Activated naive CD4-positive, alpha-beta T cell treated with Interleukin-2 at 50 U/mL for 16 hours (primary cell): ENCODE measurements at regions not wholly inside any gene's neighbourhood (a gene's known extent, or its start where the extent isn't known, plus 50 kb on each side); places are given as distances from the start of the nearest gene placed in this dataset.

ENCODE experiments used
- DNase-seq: peaks from one replicate; pipeline ENCODE4 v3.0.0-alpha.2; 2020

DNA sequence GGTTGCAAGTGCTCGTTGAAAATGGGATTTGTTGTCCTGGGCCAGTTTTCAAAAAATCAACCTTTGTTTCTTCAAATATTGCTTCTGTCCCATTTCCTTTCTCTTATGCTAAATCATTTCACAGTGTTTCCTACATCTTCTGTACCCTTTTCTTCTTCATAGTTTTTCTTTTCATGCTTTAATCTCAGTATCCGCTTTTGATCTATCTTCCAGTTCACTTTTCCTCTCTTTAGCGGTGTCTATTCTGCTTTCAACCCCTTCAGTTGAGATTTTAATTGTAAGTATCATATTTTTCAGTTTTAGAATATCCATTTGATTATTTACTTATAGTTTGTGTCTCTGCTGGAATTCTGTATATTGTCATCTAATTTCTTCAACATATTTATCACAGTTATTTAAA is 311.7 kb upstream of the TPM1 start:
- no peak for DNase-seq

DNA sequence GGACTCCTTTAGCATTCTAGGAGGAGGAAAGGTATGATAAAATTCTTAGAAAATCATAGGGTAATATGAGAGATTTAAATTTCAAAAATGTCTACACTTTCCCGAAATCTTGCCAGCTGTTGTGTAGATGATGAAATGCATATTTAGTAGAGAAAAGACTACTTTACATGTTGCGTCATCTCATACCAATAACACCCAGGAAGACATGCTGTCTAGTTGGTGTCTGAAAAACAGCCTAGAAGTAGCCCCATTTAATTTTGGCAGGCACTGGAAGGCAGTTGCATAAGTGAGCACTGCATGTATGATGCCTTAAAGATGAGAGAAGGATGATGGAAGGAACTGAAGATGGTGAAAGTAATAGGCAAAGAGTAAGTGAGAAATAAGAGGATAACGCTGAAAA is 310.5 kb upstream of the TPM1 start:
- no peak for DNase-seq

DNA sequence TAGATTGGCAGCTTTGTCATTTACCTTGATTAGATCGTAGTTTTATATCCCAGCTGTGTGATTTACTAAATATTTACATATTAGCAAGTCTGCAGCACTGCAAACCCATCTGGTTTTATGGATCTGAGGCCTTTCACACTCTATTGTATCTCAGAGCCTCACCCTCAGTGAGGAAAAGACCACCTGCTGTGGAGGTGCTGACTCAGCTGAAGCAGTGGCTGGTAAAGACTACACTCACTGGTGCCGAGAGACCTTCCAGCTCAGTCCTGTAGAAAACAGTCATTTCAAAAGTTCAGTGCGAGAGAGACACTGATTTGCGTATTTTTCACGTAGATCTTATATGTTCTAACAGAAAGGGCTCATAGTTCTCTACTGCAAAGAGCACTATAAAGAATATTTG is 307.8 kb upstream of the TPM1 start:
- DNase-seq: no peak

DNA sequence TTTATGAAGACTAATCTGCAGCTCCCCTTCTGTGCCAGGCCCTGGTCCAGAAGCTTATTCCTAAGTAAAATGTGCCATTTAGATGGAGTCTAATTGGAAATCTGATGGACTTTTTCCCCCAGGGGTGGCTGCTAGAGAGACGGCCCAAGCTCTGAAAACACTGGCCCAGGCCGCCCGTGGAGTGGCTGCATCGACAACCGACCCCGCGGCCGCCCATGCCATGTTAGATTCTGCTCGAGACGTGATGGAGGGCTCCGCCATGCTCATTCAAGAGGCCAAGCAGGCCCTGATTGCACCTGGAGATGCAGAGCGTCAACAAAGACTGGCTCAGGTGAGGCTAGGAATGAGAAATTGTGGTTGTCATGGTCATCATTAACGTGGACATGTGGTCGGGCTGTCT is 305.8 kb upstream of the TPM1 start:
- DNase-seq: no peak

DNA sequence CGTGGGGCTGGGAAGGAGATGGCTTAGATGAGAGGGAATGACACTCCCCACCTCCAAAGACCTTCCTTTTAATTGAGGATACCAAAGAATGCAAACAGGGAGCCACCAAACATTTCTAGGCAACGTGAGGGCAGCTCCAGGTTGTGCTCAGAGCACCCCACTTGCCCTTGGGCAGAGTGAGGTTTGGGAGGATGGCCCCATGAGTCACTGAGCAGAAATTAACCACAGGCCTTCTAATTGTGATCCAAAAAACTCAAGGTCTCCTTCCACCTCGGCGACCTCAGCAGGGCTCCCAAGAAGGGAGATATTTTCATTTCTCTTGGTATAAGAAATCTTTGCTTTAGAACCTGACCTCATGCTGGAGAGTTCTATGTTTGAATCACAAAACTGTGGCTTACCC is 305.0 kb upstream of the TPM1 start:
- DNase-seq: no peak

GRCh38 chr15:62739082-62739481 is 303.5 kb upstream of the TPM1 start:
- DNase-seq: no peak

DNA sequence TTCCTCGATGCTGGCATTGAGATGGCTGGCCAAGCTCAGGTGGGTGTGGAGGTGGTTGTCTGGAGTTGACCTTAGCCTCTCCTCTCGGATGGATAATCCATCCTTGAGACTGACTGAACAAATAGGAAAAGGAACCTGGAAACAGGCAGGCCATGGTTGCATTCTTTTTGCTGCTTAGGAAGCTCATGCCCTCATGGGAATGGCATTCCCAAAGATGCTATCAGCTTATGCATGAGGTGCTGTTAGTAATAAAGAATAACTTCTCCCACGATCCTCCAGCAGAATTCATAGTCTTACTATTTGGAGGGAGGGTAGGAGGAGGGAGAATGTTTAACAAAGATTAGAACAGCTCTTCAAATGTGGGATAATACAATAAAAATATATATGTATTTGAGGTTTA is 303.0 kb upstream of the TPM1 start:
- no peak for DNase-seq

- no peak for DNase-seq
Observed at GRCh38 chr15:62740141-62741004, 302.2 kb upstream of the TPM1 start.

- DNase-seq: no peak
Observed at GRCh38 chr15:62741106-62741505, 301.4 kb upstream of the TPM1 start.

- DNase-seq: peak; percentile 32
Observed at GRCh38 chr15:62742409-62743171, 300.0 kb upstream of the TPM1 start.

- no peak for DNase-seq
Observed at GRCh38 chr15:62745621-62746225, 296.8 kb upstream of the TPM1 start.

DNA sequence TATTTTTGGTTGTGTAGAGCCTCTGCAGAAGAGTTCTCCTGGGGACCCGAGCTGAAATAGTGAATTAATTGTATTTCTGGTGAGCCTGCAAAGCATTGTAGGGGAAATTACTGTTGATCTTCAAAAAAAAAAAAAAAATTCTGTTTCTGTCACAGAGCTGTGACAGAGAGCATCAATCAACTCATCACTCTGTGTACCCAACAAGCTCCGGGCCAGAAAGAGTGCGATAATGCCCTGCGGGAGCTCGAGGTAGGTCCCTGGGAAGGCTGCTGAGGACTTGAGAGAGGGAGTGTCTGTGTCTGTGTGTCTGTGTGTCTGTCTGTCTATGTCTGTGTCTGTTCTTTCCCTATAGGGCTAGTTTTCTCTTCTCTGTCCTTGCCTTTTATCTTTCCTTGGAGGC is 294.4 kb upstream of the TPM1 start:
- no peak for DNase-seq

- DNase-seq: no peak
Observed at GRCh38 chr15:62749036-62749815, 293.3 kb upstream of the TPM1 start.

DNA sequence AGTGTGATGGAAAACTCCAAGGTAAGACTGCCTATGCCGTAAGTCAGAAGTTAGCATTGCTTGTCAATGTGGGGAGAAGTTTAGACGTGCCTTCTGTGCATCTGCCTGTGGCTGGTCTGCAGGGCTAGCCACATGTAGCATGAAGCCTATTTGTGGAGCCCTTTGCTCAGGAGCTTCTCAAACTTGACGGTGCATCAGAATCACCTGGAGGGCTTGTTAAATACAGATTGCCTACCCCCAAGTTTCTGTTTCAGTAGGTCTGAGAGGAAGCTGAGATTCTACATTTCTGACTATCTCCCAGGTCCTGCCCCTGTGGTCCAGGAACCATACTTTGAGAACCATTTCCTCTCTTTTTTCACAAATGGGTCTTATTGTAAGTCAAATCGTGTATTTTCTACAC is 292.1 kb upstream of the TPM1 start:
- no peak for DNase-seq

GRCh38 chr15:62752657-62753517 is 289.7 kb upstream of the TPM1 start:
- no peak for DNase-seq

- DNase-seq: no peak
Observed at GRCh38 chr15:62753518-62754221, 288.9 kb upstream of the TPM1 start.

- no peak for DNase-seq
Observed at GRCh38 chr15:62756326-62756994, 286.1 kb upstream of the TPM1 start.

DNA sequence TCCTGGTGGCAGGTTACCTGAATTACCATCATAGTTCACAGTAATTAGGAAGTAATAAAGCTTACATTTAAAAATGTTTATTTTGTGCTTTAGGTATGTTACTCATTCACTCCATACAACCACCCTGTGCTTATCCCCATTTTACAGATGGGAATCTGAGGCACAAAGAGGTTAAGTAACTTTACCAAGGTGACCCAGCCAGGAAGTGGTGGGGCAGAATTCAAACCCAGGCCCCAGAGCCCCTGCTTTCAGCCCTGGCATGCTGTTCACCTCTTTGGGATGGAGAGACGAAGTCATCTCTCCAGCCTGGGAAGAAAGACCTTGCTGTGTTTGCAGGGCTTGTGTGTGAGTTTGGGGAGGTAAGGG is 285.6 kb upstream of the TPM1 start:
- DNase-seq: no peak

DNA sequence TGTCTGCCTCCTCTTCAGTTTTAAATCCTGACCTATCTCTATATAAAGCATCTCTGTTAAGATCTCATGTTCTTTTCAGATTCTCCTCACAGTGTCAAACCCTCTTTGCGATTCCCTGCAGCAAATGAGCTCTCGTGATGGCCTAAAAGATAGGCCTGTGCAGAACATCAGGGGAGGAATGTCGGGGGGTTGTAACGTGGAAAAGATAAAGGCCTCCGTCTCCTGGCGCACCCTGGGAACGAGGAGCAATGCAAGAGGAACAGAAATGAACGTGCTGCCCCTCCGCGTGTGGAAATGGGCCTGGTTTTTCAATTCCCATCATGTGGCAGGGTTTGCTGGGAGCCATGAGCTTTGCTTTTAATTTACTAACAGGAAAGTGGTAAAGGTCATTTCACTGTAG is 285.0 kb upstream of the TPM1 start:
- no peak for DNase-seq

- no peak for DNase-seq
Observed at GRCh38 chr15:62758126-62758951, 284.2 kb upstream of the TPM1 start.
